ENCODE measurements at regions not wholly inside any gene's neighbourhood (a gene's known extent, or its start where the extent isn't known, plus 50 kb on each side); places are given as distances from the start of the nearest gene placed in this dataset.

DNA sequence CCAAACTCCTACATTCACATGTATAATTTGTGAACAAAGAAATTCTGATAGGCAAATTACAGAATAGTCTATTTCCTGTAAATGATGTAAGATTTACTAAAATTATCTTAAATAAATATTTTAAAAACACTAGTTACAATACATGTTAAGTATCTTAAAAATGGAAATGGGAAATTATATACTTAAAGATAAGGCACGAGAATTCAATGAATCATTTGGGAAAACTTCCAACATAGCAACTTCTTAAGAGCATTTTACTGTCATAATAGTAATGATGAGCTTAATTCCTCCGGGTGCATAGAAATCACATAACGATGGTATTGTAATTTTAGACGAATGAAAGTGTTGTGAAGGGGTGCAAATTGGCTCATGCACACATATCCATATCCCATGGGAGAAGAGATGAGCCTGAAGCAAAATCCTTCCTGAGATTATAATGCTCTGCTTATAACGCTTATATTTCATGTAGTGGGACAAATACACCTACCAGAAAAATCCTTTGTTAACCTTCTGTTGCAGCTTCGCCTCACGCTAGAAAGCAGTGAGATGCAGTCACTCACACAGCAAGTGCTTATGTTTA lies 873.5 kb downstream of the PDHA2 start:
- DNase-seq, result no peak

DNA sequence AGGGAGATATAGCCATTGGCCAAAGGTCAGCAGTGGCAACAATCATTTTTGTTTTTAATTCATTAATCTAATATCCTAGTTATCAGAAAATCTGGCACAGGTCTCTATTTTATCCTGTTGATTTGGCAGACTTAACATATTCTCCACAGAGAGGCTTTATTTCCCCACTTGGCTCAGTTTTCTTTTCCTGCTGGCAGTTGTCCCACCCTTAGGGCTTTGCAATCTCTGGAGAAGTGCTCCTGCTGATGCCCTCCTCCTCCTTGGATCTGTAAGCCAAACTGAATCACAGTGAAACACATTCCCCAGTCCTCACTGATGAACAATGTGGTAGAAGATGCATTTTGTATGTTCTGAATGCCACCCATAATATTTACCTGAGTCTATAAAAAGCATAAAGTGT lies 889.7 kb downstream of the PDHA2 start:
- no peak for DNase-seq

DNA sequence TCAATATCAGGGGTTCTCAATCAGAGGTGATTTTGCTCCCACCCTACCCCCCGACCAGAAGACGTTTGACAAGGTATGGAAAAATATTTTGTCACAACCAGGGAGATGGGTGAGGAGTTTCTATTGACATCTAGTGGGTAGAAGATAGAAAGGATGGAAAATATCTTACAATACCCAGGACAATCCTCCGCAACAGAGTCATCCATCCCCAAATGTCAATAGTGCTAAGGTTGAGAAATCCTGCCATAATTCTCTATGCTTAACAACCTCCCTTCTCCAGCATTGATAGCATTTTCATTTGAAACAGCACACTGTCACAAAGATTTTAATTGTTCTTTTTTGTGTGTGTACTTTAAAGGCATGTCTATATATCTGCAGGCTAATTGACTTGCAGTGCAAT lies 890.5 kb downstream of the PDHA2 start:
- no peak for DNase-seq

DNA sequence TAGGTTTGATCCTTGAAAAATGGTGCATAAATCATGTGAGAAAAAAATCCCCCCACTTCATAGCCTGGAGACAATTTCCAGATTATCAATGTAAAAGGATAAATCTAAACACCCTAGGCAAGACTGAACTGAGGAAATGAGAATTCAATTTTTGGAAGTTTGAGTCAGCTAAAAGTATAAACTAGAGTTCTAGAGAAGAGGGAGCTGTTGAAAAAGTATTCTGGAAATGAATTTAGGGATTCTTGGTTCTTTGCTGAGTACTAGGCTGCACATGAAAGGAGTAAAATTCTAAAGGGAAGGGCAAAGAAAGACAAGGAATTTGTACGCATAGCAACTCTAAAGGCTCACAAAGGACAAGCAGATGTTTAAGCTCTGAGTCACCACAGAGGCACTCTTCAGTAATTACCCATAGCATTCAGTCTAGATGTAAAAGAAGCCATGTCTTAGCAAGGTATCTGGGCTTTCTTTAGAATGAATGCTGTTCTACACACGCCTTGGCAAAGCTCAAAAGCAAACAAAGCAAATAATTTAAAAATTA lies 896.5 kb downstream of the PDHA2 start:
- no peak for DNase-seq

DNA sequence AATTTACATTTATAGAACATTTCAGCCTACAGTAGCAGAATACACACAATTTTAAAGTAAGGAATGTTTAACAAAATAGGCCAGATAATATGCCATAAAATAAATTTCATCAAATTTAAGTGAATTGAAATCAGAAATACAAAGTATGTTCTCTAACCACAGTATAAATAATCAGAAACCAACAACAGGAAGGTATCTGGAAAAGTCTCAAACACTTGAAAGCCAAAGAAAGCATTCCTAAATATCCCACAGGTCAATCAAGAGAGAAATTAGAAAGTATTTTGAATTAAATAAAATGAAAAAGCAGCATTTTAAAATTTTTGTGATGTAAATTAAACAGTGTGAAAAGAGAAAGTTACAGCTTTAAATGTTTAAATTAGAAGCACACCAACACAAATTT lies 899.2 kb downstream of the PDHA2 start:
- DNase-seq, result no peak

DNA sequence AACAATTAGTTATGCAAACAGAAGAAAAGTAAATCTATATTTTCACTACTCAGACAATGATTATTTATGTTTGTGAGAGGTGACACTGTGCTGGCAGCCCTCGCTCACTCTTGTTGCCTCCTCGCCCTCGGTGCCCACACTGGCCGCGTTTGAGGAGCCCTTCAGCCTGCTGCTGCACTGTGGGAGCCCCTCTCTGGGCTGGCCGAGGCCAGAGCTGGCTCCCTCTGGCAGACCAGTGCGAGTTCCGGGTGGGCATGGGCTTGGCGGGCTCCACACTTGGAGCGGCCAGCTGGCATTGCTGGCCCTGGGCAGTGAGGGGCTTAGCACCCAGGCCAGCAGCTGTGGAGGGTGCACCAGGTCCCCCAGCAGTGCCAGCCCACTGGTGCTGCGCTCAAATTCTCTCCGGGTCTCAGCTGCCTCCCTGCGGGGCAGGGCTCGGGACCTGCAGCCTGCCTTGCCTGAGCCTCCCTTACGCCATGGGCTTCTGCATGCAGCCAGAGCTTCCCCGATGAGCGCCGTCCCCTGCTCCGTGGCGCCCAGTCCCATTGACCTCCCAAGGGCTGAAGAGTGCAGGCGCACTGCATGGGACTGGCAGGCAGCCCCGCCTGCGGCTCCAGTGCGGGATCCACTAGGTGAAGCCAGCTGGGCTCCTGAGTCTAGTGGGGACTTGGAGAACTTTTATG lies 902.6 kb downstream of the PDHA2 start:
- DNase-seq, result no peak

DNA sequence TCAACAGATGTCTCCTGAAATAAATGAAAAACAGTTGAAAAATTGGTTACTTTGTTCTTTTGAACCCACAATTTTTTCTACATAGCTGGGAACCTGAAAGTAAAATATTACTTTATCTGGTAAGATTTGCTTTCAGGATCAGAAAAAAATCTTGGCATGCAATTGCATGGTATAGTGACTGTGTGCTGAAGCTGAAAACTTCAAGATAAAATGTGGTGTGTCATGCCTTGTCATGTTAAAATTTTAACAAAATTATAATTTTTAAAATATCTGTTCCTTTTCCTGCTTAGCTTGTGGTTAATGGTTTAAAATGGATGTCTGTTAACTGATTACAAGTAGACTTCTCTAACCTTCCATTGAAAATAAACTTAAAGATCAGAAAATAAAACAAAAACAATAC lies 904.8 kb downstream of the PDHA2 start:
- no peak for DNase-seq

DNA sequence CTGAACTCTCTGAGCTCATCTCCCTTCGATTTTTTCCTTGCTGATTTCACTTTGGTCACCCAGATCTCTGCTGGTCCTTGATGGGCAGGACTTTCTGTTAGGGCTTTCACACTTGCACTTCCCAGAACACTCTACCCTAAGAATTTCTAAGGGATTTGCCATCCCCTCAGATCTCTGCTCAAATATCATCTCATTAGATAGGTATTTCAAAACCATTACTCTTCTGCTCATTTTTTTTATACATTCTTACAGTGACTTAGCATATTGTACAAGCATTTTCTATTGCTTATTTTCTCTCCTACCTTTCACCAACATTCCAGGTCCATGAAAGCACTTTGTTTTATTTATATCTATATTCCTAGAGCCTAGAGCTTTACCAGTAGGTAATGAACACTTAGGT lies 913.3 kb downstream of the PDHA2 start:
- DNase-seq, result no peak

DNA sequence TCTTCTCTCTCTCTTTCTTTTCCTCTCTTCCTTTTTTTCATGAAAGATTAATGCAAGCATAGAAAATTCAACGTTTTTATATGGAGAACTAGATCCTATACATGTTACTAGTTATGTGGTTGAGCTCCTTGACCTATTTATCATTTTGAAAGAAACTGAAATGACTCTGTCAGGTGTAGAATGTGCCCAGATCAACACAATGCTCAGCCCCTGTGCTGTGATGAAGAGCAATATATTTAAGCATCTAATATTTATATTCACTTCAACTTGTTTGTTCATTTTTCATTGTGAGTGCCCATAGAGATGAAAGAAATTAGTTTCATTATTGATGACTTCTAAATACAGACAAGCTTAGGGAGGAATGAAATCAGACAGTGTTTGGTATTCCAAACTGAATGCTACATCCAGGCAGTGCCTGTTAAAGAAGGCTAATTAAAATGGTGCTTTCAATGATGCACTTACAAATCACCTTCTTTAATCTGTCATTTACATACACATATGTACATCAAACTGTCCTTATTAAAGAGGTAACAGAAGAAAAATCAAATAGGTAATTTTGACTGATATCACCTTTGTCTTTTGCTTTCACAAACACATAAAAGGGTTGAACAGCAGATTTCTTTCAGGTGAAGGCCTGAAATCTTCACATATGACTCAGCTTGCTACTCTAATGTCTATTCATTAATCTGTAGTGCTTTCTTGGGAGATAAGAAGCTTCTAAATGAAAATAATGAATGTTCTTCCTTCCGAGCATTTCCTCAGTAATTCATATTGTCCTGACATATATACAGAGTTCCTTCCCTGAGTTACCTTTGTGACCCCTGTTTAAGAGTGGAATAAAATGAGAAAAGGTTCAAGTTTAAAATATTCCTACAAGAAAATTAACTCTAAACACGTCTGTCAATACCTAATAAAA lies 915.9 kb downstream of the PDHA2 start:
- DNase-seq, result no peak

DNA sequence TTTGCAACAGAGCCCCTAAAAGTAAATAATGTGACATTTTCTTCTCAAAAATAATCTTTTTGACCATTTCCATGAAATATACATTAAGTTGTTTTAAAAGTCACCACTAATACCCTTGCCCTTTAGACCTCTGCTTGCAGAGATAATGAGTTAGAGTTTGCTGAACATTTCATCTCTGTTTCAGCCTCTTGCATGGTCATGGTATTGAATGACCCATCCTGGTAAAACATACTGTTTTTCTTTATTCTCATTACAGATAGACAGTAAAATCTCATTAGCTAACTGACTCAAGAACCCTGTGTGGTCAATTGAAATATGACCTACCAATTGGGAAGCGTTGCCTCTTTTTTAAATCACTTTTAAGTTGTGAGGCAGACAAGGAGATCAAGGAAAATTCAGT lies 916.7 kb downstream of the PDHA2 start:
- no peak for DNase-seq

DNA sequence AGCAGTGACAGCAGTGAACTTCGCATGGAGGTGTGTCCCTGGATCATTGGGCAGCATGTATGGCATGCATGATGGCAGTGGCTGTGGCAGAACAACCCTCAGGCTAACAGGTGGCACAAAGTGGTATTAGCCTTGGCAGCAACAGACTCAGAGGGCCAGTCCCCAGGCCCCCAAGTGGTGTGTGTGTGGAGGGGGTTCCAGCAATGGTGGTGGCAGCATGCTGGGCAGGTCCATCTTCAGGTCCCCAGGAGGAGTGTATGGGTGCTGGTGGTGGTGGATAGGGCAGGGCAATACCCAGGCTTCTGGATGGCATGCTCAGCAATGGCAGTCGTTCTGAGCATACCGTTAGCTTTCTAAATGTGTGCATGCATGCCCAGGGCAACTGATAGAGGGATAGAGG lies 923.7 kb downstream of the PDHA2 start:
- DNase-seq, result no peak

DNA sequence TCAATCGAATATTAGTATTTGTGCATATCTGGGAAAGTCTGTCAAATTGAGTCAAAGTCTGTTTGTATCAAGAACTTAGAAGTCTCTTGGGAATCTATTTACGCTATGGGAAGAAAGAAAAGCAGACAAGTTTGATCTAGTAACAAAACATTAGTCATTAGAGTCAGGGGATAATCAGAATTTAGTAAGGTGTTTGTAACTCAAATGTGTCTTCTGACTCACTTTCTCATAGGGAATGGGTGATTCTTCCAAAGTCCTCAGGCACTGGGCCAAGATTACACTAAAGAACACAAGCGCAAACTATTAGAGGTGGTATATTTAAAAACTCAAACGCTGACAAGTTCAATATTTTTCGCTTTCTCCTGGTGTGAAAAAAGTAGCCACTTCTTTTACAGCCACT lies 926.5 kb downstream of the PDHA2 start:
- no peak for DNase-seq

DNA sequence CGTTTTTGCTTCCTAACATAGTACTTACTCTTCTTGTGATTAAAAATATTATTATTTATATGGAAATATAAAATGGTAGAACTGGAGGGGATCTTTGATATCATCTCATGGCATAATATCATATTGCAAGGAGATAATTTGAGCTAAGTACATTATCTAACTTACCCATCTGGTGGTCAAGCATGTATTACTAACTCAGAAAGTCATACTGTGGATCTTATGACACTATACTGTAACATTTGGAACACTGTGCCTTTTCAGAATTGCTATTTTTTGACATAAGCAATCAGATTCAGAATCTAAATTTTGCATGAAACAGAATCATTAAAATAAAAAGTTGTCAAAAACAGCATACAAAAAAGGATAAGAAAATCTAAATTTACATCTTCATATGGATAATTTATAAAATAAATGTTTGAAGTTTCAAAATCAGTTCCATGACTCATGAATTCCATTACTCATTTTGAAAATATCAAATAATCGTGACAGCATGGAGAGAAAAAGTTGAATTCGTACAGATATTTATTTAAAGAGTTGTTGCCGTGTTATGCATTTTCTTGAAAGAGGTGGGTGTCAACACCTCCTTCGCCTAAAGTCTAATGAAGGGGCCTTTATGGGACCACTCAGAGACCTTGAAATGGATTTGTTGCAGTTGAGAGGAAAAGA lies 928.1 kb downstream of the PDHA2 start:
- no peak for DNase-seq

DNA sequence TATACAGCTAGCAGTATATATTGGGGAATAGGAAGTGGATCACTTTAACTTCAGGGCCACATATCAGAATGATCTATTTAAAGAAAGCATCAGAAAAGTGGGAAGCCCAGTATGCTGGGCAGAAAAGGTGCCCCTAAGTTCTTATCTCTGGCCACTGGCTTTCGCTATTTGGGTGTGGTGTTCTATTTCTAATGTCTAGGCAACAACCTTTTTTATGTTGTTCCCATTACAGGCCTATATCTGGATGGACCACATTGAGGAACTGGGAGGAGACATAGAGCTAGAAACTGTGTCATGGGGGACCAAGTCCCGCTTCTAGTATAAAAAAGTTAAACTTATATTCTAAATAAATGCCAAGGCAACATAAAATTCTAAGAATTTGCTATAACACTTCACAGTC lies 935.6 kb downstream of the PDHA2 start:
- DNase-seq, result no peak

DNA sequence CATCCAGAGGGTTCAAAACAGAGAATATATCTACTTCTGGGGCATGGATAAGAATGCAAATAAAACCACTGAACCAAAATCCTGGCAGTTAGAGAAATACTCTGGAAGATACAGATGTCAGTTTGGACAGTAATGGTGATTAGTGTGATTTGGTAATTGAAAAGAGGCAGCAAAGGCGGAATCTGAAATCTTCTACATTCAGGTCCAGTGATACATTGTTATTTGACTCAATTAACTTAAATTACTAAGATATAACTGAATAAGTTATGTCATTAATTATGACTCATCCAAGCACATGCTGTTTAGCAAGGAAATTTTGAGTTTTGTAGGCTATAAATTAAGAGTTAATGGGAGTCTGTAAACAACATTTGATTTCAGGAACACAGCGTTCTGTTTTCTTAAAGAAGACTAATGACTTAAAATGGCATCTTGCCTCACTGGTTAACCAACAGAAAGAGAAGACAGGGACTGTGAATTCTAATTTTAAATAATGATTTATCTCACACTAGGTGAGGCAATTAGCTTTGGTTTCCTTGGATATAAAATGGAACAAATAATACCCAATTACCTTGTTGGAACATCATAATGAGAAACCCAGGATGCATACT lies 937.1 kb downstream of the PDHA2 start:
- DNase-seq, result no peak

DNA sequence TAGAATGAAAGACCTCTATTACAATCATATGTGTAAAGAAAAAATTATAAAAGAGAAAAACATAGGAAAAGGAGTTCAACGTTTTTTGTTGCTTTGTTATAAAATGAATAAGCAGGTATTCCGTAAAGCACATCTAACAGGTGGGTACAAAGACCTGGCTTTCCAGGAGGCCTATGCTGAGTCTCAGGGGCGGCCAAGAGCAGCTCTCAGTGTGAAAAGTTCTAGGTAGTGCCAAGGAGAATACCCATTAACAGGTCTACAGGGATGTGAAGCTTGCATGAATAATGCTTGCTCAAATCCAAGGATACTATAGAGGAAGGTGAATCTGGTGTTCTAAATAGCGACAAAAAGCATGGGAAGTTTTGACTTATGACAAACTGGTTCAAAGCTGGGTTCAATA lies 944.4 kb downstream of the PDHA2 start:
- no peak for DNase-seq

DNA sequence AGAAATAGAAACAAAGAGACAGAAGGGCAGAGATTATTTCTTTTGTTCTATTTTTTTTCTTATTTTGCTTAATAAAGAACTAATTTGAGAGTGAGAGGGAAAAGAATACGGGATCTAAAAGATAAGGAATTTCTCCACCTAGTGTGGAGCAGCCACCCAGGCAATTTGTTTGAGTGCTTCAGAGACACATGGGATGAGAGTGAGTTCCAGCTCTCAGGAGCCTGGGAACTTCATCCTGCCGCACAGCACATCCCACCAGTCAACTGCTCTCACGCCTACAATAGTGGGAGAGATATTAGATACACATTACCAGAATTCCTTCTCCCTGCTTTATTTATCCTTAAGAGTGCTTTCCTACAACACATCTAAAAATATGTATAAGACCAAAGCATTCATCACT lies 946.4 kb downstream of the PDHA2 start:
- DNase-seq, result no peak

DNA sequence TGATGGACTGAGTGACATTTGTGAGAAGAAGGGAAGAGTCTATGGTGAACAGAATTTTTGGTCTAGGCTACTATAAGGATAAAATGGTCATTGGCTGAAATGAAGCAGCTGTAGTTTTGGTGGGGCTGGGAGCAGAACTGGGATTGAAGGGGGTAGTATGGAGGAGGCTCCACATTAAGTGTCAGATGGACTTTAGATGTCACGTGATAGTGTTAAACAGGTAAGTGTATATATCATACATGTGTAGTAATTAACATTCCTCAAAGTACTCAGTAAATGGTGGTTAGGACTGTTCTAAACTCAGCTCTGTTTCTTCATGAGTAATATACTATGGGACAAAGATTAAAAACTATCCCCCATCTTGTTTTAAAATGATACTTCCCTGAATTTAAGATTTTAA lies 947.9 kb downstream of the PDHA2 start:
- DNase-seq, result no peak

DNA sequence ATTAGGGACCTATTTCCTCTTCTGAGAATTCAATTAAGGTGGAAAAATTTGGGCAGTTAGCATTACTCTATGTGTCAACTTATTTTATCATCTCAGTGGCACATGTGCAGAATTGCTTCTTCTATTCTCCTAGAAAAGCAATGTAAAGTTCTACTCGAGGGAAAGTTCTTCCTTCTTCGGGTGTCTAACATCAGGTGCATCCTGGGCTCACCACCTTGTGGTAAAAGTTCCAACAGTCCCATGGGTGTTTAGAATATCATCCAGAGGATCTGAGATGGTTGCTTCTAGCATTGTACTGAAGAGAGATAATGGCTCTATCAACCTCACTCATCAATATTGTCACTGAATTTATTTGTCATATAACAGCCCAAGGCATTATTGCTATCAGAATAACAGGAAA lies 969.7 kb downstream of the PDHA2 start:
- no peak for DNase-seq

DNA sequence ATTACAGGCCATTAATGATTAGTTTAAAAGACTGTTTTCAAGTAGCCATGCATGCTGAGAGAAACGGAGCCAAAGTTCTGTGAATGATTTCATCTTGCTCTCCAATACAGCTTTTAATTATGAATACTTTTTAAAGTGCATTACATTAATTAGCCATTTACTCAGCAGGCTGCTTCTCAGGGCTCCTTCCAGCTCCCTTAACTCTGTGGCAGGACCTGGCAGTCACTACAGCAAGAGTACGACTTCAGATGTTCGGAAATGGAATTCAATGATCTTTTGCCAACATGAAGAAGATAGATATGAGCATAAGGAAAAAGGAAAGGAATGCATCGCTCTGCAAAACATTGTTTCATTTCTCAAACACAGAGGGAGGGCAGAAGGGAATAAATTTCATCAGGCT lies 987.2 kb downstream of the PDHA2 start:
- no peak for DNase-seq

DNA sequence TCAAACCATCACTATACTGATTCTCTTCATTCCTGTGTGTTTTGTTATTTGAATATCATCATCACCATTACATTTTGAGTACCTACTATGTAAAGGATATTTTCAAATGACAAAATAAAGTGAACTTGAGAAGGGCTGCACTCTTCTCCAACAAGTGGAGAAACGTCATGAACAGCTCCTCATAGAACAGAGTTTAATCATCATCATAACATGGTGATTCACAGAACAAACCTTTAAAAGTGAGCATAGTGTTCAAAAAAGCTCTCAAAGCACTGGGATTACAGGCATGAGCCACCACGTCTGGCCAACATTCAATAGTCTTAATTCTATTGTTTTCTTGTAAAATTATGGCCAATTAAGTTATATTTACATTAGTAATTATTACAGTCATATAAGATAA lies 993.9 kb downstream of the PDHA2 start:
- no peak for DNase-seq

DNA sequence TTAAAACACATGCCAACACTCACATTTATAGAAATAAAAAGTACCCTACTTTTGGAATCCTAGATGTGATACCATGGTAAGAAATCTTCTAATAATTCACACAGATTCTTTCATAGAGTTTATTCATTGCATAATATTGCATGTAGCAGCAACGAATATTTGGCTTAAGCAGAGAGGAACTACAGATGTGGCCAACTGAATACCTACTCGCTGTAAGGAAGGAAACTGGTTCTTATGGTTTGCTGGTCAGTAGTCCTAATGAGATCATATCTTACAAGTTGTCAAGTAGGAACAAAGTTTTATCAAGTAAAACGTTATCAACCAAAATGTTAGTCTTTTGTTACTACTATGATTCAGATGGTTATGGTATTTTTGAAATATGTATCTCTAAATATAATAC lies 996.1 kb downstream of the PDHA2 start:
- no peak for DNase-seq

DNA sequence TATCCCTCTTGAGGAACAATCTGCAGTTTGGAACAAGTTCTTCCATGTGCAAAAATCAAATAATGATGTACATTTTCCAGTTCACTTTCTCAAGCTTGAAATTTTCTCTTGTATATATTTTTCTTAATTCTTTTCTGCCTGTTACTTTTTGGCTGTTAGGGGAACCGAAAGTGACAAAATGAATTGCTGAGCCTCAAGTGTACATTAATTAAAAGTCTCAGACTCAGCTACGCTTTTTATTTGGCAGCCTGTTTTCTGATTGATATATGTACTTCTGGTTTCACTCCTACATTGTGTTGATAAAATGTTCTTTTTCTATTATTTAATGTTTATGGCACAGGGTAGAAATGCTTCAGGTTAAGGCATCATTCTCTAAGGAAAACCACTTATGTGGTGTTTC lies 999.5 kb downstream of the PDHA2 start:
- no peak for DNase-seq

Data from NCI-H1694 treated with DMSO at 0.1 percent for 48 hours (cell line).